ENCODE measurements at regions not wholly inside any gene's neighbourhood (a gene's known extent, or its start where the extent isn't known, plus 50 kb on each side); places are given as distances from the start of the nearest gene placed in this dataset.

DNA sequence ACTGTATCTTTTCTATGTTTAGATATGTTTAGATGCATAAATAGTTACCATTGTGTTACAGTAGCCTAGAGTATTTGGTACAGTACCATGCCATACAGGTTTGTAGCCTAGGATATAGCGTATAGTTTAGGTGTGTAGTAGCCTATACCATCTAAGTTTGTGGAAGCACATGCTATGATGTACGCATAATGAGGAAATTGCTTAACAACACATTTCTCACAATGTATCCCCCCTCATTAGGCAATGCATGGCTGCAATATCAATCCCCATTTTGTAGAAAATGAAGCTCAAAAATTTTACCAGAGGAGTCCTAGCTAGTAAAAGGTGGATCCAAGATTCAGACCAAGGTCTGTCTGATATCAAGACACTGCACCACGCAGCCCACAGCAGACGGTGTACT is 376.4 kb upstream of the NFE2L3 start:
- TF ChIP-seq, protein P1, sequence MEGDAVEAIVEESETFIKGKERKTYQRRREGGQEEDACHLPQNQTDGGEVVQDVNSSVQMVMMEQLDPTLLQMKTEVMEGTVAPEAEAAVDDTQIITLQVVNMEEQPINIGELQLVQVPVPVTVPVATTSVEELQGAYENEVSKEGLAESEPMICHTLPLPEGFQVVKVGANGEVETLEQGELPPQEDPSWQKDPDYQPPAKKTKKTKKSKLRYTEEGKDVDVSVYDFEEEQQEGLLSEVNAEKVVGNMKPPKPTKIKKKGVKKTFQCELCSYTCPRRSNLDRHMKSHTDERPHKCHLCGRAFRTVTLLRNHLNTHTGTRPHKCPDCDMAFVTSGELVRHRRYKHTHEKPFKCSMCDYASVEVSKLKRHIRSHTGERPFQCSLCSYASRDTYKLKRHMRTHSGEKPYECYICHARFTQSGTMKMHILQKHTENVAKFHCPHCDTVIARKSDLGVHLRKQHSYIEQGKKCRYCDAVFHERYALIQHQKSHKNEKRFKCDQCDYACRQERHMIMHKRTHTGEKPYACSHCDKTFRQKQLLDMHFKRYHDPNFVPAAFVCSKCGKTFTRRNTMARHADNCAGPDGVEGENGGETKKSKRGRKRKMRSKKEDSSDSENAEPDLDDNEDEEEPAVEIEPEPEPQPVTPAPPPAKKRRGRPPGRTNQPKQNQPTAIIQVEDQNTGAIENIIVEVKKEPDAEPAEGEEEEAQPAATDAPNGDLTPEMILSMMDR (IDR thresholded peaks at IDR 0.05), result no peak
- Mint-ChIP-seq H3K36me3 (ENCODE audit: low read depth) (peaks cover 3% of the 10 kb centered on the region), H3K4me1 (ENCODE audit: low read depth) (peaks cover 26% of the 10 kb centered on the region)

DNA sequence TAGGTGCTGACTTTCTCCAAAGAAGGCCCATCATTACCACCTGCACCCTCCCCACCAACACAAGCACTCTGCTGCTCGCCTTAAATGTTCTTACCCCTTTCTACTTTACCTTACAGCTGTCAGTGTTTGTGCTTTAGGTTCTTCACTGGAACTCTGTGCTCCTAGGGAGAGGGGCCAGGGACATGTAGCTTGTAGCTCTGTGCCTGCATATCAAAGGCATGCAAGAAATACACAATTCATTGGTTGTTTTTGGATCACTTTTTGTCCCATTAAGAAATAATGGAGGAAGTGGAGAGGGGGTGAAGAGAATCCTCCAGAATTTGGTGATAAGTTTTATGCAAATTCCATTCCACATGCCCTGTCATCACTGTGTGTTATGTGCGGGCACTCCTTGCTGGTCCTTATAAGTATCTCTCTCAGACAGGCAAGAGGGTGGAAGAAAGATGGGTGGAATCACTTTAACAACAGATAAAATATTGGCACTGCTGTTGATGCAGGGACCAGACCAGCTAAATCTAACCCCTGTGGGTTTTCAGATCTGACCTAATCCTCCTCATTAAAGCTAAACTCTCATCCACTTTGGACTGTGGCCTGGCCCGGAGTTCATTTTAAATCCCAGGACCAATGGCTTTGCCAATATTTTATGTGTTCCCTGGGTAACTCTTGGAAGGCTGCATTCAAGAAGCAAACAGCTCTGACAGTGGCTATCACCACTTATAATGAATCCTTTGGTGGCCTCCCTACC is 375.8 kb upstream of the NFE2L3 start:
- Mint-ChIP-seq H3K9me3 (ENCODE audit: low read depth) (peaks cover 6% of the 10 kb centered on the region), H3K36me3 (ENCODE audit: low read depth) (peaks cover 3% of the 10 kb centered on the region), H3K4me3 (ENCODE audit: unreplicated experiment) (no peak overlapping the region), H3K27me3 (ENCODE audit: low read depth) (no peaks in the 10 kb centered on the region), H3K27ac (ENCODE audit: unreplicated experiment) (no peak overlapping the region), H3K4me1 (ENCODE audit: low read depth) (peaks cover 22% of the 10 kb centered on the region)
- TF ChIP-seq, protein P1 (IDR thresholded peaks at IDR 0.05), result no peak
- DNase-seq (ENCODE audit: low spot score), result no peak

More for the DNA sequence above, 376.4 kb upstream of the NFE2L3 start:
- Mint-ChIP-seq H3K27me3 (ENCODE audit: low read depth) (no peaks in the 10 kb centered on the region), H3K4me3 (ENCODE audit: unreplicated experiment) (no peak overlapping the region), H3K27ac (ENCODE audit: unreplicated experiment) (no peak overlapping the region), H3K9me3 (ENCODE audit: low read depth) (peaks cover 6% of the 10 kb centered on the region)
- DNase-seq (ENCODE audit: low spot score), result no peak

DNA sequence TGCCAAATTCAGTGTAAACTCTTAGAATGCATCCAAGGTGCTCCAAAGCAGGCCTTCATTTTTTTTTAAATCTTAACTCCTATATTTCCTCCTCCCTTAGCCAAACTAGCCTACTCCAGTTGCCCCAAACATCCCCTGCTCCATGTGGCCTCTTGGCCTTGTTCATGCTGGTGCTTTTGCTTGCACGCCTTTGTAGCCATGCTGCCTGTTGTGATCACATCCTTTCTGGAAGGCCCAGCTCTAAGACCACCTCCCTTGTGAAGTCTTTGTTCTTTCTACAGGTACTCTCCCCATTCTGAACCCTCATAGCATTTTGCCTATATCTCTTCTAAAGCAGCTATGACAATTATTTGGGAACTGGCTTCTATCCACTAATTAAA is 375.3 kb upstream of the NFE2L3 start:
- TF ChIP-seq, protein P1 (IDR thresholded peaks at IDR 0.05), result no peak
- peaks cover 3% of the 10 kb centered on the region for H3K36me3 Mint-ChIP-seq (ENCODE audit: low read depth)
- H3K27me3 Mint-ChIP-seq (ENCODE audit: low read depth), result no peaks in the 10 kb centered on the region
- no peak for DNase-seq (ENCODE audit: low spot score)
- H3K4me1 Mint-ChIP-seq (ENCODE audit: low read depth), result peaks cover 16% of the 10 kb centered on the region
- no peak overlapping the region for H3K4me3 Mint-ChIP-seq (ENCODE audit: unreplicated experiment)
- no peak overlapping the region for H3K27ac Mint-ChIP-seq (ENCODE audit: unreplicated experiment)
- peaks cover 3% of the 10 kb centered on the region for H3K9me3 Mint-ChIP-seq (ENCODE audit: low read depth)

DNA sequence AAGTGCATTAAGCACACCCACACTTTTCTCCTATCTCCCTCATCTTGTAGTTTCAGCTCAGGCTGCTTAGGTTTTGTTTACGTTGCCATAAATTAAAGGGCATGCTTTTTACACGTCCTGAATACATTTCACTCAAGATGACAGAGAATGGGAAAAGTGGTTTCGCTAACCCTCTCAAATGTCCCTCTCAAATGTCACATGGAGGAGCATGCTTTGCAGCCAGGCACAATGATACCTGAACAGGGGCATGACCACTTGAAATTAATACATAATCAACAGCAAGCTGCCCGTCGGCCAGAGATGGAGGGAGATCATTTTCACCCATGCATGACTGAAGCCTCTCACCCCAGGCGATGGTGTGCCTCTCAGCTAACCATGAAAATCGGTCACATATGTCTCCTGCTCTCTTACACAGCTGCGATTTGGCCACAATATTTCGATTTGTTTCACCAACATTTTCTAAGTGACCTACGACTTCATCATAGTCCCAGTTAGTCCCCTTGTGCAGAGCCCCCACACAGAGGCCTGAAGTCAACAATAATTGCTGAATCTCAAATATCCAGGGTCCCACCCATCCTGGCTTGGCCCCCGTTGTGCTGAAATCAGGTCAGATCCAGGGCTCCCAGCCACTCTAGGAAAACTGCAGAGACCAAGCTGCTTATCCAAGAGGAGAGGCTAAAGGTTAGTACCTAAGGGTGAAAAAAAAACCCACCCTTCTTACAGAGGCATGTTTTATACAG is 373.9 kb upstream of the NFE2L3 start:
- peaks cover 3% of the 10 kb centered on the region for H3K9me3 Mint-ChIP-seq (ENCODE audit: low read depth)
- no peak for DNase-seq (ENCODE audit: low spot score)
- H3K27me3 Mint-ChIP-seq (ENCODE audit: low read depth), result no peaks in the 10 kb centered on the region
- no peak overlapping the region for H3K27ac Mint-ChIP-seq (ENCODE audit: unreplicated experiment)
- H3K4me1 Mint-ChIP-seq (ENCODE audit: low read depth), result peaks cover 12% of the 10 kb centered on the region
- no peak overlapping the region for H3K4me3 Mint-ChIP-seq (ENCODE audit: unreplicated experiment)
- TF ChIP-seq, protein P1 (IDR thresholded peaks at IDR 0.05), result no peak
- H3K36me3 Mint-ChIP-seq (ENCODE audit: low read depth), result peaks cover 3% of the 10 kb centered on the region

DNA sequence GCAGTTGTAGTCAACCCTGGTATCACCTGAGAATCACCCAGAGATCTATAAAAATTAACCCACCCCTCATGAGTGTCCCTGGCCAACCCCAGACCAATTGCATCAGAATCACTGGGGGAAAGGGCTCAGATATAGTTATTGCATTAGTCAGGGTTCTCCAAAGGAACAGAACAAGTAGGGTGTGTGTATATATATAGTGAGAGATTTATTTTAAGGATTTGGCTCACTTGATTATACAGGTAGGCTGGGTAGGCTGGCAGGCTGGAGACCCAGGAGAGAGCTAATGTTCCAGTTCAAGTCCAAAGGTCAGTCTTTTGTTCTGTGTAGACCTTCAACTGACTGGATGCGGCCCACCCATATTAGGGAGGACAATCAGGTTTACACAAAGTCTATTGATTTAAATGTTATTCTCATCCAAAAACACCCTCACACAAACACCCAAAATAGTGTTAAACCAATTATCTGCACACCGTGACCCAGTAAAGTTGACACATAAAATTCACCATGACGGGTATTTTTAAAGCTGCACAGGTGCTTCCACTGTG is 372.9 kb upstream of the NFE2L3 start:
- Mint-ChIP-seq H3K27me3 (ENCODE audit: low read depth) (no peaks in the 10 kb centered on the region), H3K36me3 (ENCODE audit: low read depth) (peaks cover 3% of the 10 kb centered on the region), H3K27ac (ENCODE audit: unreplicated experiment) (no peak overlapping the region), H3K4me3 (ENCODE audit: unreplicated experiment) (no peak overlapping the region), H3K4me1 (ENCODE audit: low read depth) (peaks cover 12% of the 10 kb centered on the region), H3K9me3 (ENCODE audit: low read depth) (peaks cover 3% of the 10 kb centered on the region)
- DNase-seq (ENCODE audit: low spot score), result no peak
- TF ChIP-seq, protein P1 (IDR thresholded peaks at IDR 0.05), result no peak

All from chondrocyte (in vitro differentiated cells).